LHCN-M2 (cell line): ENCODE measurements at regions not wholly inside any gene's neighbourhood (a gene's known extent, or its start where the extent isn't known, plus 50 kb on each side); places are given as distances from the start of the nearest gene placed in this dataset.
A peak's percentile ranks its signal among the peaks of the same experiment; 100 is the strongest.
"Not testable (repeated sequence)": the region's sequence is repeated elsewhere in the genome, so short reads cannot be mapped to it uniquely, and the experiment has no call there.

ENCODE experiments used
- DNase-seq: peaks from one replicate; pipeline ENCODE4 v3.0.0-alpha.2; 2012; ENCODE audit warnings: low read depth

- no peak for DNase-seq
Observed at GRCh38 chr17:49898366-49899190, 50.7 kb upstream of the TAC4 start.

- peak; percentile 18 for DNase-seq
Observed at GRCh38 chr17:49899191-49899485, 51.3 kb upstream of the TAC4 start.

- no peak for DNase-seq
Observed at GRCh38 chr17:49899588-49899987, 51.7 kb upstream of the TAC4 start.

- DNase-seq = not testable (repeated sequence)
Observed at GRCh38 chr17:49900801-49901200, 52.9 kb upstream of the TAC4 start.

- DNase-seq = no peak
Observed at GRCh38 chr17:49901460-49902331, 53.8 kb upstream of the TAC4 start.

- no peak for DNase-seq
Observed at GRCh38 chr17:49903523-49903922, 55.7 kb upstream of the TAC4 start.

GRCh38 chr17:49904893-49905292, 57.0 kb upstream of the TAC4 start:
- DNase-seq = no peak

GRCh38 chr17:49906531-49907136, 58.8 kb upstream of the TAC4 start:
- no peak for DNase-seq

GRCh38 chr17:49907279-49907678, 59.4 kb upstream of the TAC4 start:
- DNase-seq = no peak

- DNase-seq = no peak
Observed at GRCh38 chr17:49908782-49909714, 59.9 kb upstream of the DLX4 start.

- DNase-seq = no peak
Observed at GRCh38 chr17:49910094-49910857, 58.7 kb upstream of the DLX4 start.

- DNase-seq = no peak
Observed at GRCh38 chr17:49910858-49911204, 58.2 kb upstream of the DLX4 start.

GRCh38 chr17:49911719-49912118, 57.3 kb upstream of the DLX4 start:
- DNase-seq = no peak

- peak; percentile 92 for DNase-seq
Observed at GRCh38 chr17:49913226-49914095, 55.5 kb upstream of the DLX4 start.

- peak; percentile 88 for DNase-seq
Observed at GRCh38 chr17:49914096-49914490, 54.9 kb upstream of the DLX4 start.

GRCh38 chr17:49914664-49915063, 54.3 kb upstream of the DLX4 start:
- no peak for DNase-seq

GRCh38 chr17:49915260-49915659, 53.7 kb upstream of the DLX4 start:
- no peak for DNase-seq

GRCh38 chr17:49915670-49916069, 53.3 kb upstream of the DLX4 start:
- DNase-seq = no peak

GRCh38 chr17:49916854-49917515, 52.0 kb upstream of the DLX4 start:
- DNase-seq = no peak
